HepG2 (cell line): ENCODE measurements at regions not wholly inside any gene's neighbourhood (a gene's known extent, or its start where the extent isn't known, plus 50 kb on each side); places are given as distances from the start of the nearest gene placed in this dataset.

Source experiments
- ARID2 ChIP-seq: sonication (generic); formaldehyde crosslinking; IDR thresholded peaks from 2 replicates; pipeline ENCODE4 v1.8.1; 2022; ENCODE audit warnings: mild to moderate bottlenecking, missing genetic modification reagents, borderline replicate concordance
- ARNT2 ChIP-seq: sonication (generic); formaldehyde crosslinking; IDR thresholded peaks from 2 replicates; pipeline ENCODE4 v1.8.0; 2022; ENCODE audit warnings: mild to moderate bottlenecking, low read depth, missing genetic modification reagents, moderate library complexity
- GATA4 ChIP-seq: sonication (generic); IDR thresholded peaks from 2 replicates; pipeline ENCODE4 v1.6.1; 2016; ENCODE audit warnings: antibody characterized with exemption, low read depth, borderline replicate concordance
- ZMAT3 ChIP-seq: sonication (generic); formaldehyde crosslinking; conservative IDR thresholded peaks from 2 replicates; pipeline ENCODE4 v1.7.0; 2021; ENCODE audit warnings: missing genetic modification reagents
- ZNF792 ChIP-seq: IDR thresholded peaks from 2 replicates; pipeline ENCODE4 v1.6.1; 2016
- TF ChIP-seq, protein P1 (sequence below): sonication (generic); formaldehyde crosslinking; IDR thresholded peaks from 2 replicates; pipeline ENCODE4; 2020; ENCODE audit warnings: missing genetic modification reagents, mild to moderate bottlenecking, borderline replicate concordance
- TF ChIP-seq, protein P2 (sequence below): sonication (generic); formaldehyde crosslinking; IDR thresholded peaks from 2 replicates; pipeline ENCODE4 v1.4.0; 2020; ENCODE audit warnings: low read depth, missing genetic modification reagents
- TF ChIP-seq, protein P3 (sequence below): sonication (generic); formaldehyde crosslinking; IDR thresholded peaks from 2 replicates; pipeline ENCODE4 v1.4.0; 2020; ENCODE audit warnings: missing genetic modification reagents
- TF ChIP-seq, protein P4 (sequence below): sonication (generic); formaldehyde crosslinking; conservative IDR thresholded peaks from 2 replicates; pipeline ENCODE4 v1.5.0; 2020; ENCODE audit warnings: missing genetic modification reagents

DNA sequence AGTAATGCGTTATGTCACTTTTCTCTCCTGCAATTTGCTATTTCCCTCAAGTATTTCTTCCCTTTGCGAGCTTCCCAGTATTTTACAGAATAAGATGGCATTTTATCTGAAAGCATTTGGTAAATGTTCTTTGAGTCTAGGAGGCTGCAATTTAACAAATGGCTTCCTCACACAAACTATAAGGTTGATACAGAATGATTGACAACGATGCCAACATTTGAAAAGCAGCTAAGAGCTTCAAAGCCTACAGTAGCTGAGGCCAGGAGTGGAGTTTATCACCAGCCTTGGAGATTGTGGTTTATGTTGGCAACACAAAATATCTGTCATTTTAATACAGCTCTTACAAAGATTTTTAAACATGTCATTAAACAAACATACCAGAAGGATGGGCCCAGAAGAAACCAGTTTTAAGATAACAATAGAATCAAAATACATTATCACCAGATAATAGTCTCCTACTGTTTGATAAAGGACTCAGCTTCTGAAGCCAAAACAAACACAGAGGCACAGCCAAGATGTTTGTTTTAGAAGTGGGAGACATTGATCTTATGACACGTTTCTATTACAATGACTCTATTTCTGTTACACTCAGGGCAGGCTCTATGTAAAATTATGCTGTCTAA is 711.4 kb upstream of the ACVR2A start (continued):
- TF ChIP-seq, protein P1, sequence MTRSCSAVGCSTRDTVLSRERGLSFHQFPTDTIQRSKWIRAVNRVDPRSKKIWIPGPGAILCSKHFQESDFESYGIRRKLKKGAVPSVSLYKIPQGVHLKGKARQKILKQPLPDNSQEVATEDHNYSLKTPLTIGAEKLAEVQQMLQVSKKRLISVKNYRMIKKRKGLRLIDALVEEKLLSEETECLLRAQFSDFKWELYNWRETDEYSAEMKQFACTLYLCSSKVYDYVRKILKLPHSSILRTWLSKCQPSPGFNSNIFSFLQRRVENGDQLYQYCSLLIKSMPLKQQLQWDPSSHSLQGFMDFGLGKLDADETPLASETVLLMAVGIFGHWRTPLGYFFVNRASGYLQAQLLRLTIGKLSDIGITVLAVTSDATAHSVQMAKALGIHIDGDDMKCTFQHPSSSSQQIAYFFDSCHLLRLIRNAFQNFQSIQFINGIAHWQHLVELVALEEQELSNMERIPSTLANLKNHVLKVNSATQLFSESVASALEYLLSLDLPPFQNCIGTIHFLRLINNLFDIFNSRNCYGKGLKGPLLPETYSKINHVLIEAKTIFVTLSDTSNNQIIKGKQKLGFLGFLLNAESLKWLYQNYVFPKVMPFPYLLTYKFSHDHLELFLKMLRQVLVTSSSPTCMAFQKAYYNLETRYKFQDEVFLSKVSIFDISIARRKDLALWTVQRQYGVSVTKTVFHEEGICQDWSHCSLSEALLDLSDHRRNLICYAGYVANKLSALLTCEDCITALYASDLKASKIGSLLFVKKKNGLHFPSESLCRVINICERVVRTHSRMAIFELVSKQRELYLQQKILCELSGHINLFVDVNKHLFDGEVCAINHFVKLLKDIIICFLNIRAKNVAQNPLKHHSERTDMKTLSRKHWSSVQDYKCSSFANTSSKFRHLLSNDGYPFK (CRISPR knock-in tag) = no peak
- TF ChIP-seq GATA4 = no peak
- TF ChIP-seq, protein P2, sequence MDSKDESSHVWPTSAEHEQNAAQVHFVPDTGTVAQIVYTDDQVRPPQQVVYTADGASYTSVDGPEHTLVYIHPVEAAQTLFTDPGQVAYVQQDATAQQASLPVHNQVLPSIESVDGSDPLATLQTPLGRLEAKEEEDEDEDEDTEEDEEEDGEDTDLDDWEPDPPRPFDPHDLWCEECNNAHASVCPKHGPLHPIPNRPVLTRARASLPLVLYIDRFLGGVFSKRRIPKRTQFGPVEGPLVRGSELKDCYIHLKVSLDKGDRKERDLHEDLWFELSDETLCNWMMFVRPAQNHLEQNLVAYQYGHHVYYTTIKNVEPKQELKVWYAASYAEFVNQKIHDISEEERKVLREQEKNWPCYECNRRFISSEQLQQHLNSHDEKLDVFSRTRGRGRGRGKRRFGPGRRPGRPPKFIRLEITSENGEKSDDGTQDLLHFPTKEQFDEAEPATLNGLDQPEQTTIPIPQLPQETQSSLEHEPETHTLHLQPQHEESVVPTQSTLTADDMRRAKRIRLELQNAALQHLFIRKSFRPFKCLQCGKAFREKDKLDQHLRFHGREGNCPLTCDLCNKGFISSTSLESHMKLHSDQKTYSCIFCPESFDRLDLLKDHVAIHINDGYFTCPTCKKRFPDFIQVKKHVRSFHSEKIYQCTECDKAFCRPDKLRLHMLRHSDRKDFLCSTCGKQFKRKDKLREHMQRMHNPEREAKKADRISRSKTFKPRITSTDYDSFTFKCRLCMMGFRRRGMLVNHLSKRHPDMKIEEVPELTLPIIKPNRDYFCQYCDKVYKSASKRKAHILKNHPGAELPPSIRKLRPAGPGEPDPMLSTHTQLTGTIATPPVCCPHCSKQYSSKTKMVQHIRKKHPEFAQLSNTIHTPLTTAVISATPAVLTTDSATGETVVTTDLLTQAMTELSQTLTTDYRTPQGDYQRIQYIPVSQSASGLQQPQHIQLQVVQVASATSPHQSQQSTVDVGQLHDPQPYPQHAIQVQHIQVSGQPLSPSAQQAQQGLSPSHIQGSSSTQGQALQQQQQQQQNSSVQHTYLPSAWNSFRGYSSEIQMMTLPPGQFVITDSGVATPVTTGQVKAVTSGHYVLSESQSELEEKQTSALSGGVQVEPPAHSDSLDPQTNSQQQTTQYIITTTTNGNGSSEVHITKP = no peak
- no peak for TF ChIP-seq ZMAT3 (CRISPR knock-in tag)
- TF ChIP-seq, protein P3, sequence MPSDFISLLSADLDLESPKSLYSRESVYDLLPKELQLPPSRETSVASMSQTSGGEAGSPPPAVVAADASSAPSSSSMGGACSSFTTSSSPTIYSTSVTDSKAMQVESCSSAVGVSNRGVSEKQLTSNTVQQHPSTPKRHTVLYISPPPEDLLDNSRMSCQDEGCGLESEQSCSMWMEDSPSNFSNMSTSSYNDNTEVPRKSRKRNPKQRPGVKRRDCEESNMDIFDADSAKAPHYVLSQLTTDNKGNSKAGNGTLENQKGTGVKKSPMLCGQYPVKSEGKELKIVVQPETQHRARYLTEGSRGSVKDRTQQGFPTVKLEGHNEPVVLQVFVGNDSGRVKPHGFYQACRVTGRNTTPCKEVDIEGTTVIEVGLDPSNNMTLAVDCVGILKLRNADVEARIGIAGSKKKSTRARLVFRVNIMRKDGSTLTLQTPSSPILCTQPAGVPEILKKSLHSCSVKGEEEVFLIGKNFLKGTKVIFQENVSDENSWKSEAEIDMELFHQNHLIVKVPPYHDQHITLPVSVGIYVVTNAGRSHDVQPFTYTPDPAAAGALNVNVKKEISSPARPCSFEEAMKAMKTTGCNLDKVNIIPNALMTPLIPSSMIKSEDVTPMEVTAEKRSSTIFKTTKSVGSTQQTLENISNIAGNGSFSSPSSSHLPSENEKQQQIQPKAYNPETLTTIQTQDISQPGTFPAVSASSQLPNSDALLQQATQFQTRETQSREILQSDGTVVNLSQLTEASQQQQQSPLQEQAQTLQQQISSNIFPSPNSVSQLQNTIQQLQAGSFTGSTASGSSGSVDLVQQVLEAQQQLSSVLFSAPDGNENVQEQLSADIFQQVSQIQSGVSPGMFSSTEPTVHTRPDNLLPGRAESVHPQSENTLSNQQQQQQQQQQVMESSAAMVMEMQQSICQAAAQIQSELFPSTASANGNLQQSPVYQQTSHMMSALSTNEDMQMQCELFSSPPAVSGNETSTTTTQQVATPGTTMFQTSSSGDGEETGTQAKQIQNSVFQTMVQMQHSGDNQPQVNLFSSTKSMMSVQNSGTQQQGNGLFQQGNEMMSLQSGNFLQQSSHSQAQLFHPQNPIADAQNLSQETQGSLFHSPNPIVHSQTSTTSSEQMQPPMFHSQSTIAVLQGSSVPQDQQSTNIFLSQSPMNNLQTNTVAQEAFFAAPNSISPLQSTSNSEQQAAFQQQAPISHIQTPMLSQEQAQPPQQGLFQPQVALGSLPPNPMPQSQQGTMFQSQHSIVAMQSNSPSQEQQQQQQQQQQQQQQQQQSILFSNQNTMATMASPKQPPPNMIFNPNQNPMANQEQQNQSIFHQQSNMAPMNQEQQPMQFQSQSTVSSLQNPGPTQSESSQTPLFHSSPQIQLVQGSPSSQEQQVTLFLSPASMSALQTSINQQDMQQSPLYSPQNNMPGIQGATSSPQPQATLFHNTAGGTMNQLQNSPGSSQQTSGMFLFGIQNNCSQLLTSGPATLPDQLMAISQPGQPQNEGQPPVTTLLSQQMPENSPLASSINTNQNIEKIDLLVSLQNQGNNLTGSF = no peak
- TF ChIP-seq ARID2 (CRISPR knock-in tag) = no peak
- no peak for TF ChIP-seq ARNT2 (CRISPR knock-in tag)
- TF ChIP-seq, protein P4, sequence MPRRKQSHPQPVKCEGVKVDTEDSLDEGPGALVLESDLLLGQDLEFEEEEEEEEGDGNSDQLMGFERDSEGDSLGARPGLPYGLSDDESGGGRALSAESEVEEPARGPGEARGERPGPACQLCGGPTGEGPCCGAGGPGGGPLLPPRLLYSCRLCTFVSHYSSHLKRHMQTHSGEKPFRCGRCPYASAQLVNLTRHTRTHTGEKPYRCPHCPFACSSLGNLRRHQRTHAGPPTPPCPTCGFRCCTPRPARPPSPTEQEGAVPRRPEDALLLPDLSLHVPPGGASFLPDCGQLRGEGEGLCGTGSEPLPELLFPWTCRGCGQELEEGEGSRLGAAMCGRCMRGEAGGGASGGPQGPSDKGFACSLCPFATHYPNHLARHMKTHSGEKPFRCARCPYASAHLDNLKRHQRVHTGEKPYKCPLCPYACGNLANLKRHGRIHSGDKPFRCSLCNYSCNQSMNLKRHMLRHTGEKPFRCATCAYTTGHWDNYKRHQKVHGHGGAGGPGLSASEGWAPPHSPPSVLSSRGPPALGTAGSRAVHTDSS (CRISPR knock-in tag) = no peak
- TF ChIP-seq ZNF792 (CRISPR knock-in tag) = no peak
